Nephron (organoid): ENCODE measurements at regions not wholly inside any gene's neighbourhood (a gene's known extent, or its start where the extent isn't known, plus 50 kb on each side); places are given as distances from the start of the nearest gene placed in this dataset.

Experiments used
- H3K27ac Mint-ChIP-seq, 3 experiments: 2 replicates each; pipeline ENCODE4 v1.8.0; 2020; ENCODE audit warnings: mixed read lengths in 3 of 3, mild to moderate bottlenecking in 2 of 3, moderate library complexity in 1 of 3
- H3K27me3 Mint-ChIP-seq: 2 replicates; pipeline ENCODE4 v1.8.0; 2021; ENCODE audit warnings: low read depth, mild to moderate bottlenecking, moderate library complexity, mixed read lengths
- H3K36me3 Mint-ChIP-seq: 2 replicates; pipeline ENCODE4 v1.8.0; 2020; ENCODE audit warnings: low read depth, mixed read lengths
- H3K4me1 Mint-ChIP-seq: 2 replicates; pipeline ENCODE4 v1.8.0; 2020; ENCODE audit warnings: mixed read lengths
- H3K4me3 Mint-ChIP-seq, 3 experiments: 2 replicates each; pipeline ENCODE4 v1.8.0; 2020; ENCODE audit warnings: mild to moderate bottlenecking in 3 of 3, mixed read lengths in 3 of 3, moderate library complexity in 2 of 3
- H3K9me3 Mint-ChIP-seq: 2 replicates; pipeline ENCODE4 v1.8.0; 2020; ENCODE audit warnings: mixed read lengths
- CTCF ChIP-seq, 3 experiments: fragments of 200-600 bp; sonication (generic); IDR thresholded peaks; one replicate each; pipeline ENCODE4 v1.5.0; 2021; ENCODE audit warnings: antibody characterized with exemption in 3 of 3; ENCODE audit not compliant: unreplicated experiment in 3 of 3

GRCh38 chr2:180370511-180371205, 363.6 kb upstream of the CWC22 start:
- H3K9me3 Mint-ChIP-seq = no peaks in the 10 kb centered on the region
- peak overlapping the region; percentile 22 to 76 (median 59) for H3K27ac Mint-ChIP-seq
- H3K36me3 Mint-ChIP-seq = no peaks in the 10 kb centered on the region
- H3K4me1 Mint-ChIP-seq = peaks cover 66% of the 10 kb centered on the region
- no peak for TF ChIP-seq CTCF (IDR thresholded peaks at IDR 0.05; ENCODE audit: unreplicated experiment in 3 of 3)
- H3K27me3 Mint-ChIP-seq = no peaks in the 10 kb centered on the region
- peak overlapping the region in 1 of 3 experiments; percentile 4 for H3K4me3 Mint-ChIP-seq

GRCh38 chr2:180368881-180369280, 361.8 kb upstream of the CWC22 start:
- H3K4me1 Mint-ChIP-seq = peaks cover 72% of the 10 kb centered on the region
- peak overlapping the region in 1 of 3 experiments; percentile 4 for H3K4me3 Mint-ChIP-seq
- H3K27ac Mint-ChIP-seq = peak overlapping the region; percentile 52 to 67 (median 66)
- H3K36me3 Mint-ChIP-seq = no peaks in the 10 kb centered on the region
- no peak for TF ChIP-seq CTCF (IDR thresholded peaks at IDR 0.05; ENCODE audit: unreplicated experiment in 3 of 3)
- no peaks in the 10 kb centered on the region for H3K27me3 Mint-ChIP-seq
- peaks cover 2% of the 10 kb centered on the region for H3K9me3 Mint-ChIP-seq

GRCh38 chr2:180367815-180368214, 360.7 kb upstream of the CWC22 start:
- peak overlapping the region in 2 of 3 experiments; percentile 11 to 67 for H3K27ac Mint-ChIP-seq
- H3K9me3 Mint-ChIP-seq = peaks cover 2% of the 10 kb centered on the region
- H3K36me3 Mint-ChIP-seq = no peaks in the 10 kb centered on the region
- H3K27me3 Mint-ChIP-seq = no peaks in the 10 kb centered on the region
- TF ChIP-seq CTCF (IDR thresholded peaks at IDR 0.05; ENCODE audit: unreplicated experiment in 3 of 3) = no peak
- H3K4me3 Mint-ChIP-seq = no peak overlapping the region
- H3K4me1 Mint-ChIP-seq = peaks cover 72% of the 10 kb centered on the region

GRCh38 chr2:180366481-180366880, 359.4 kb upstream of the CWC22 start:
- Mint-ChIP-seq H3K27ac (peak overlapping the region in 1 of 3 experiments; percentile 19), H3K4me3 (no peak overlapping the region), H3K27me3 (no peaks in the 10 kb centered on the region), H3K36me3 (no peaks in the 10 kb centered on the region), H3K9me3 (peaks cover 2% of the 10 kb centered on the region), H3K4me1 (peaks cover 62% of the 10 kb centered on the region)
- no peak for TF ChIP-seq CTCF (IDR thresholded peaks at IDR 0.05; ENCODE audit: unreplicated experiment in 3 of 3)

GRCh38 chr2:180364719-180365118, 357.6 kb upstream of the CWC22 start:
- peaks cover 2% of the 10 kb centered on the region for H3K27me3 Mint-ChIP-seq
- H3K4me3 Mint-ChIP-seq = no peak overlapping the region
- peak overlapping the region in 2 of 3 experiments; percentile 21 to 35 for H3K27ac Mint-ChIP-seq
- no peaks in the 10 kb centered on the region for H3K36me3 Mint-ChIP-seq
- peaks cover 2% of the 10 kb centered on the region for H3K9me3 Mint-ChIP-seq
- peaks cover 57% of the 10 kb centered on the region for H3K4me1 Mint-ChIP-seq
- TF ChIP-seq CTCF (IDR thresholded peaks at IDR 0.05; ENCODE audit: unreplicated experiment in 3 of 3) = no peak

GRCh38 chr2:180360283-180360618, 353.2 kb upstream of the CWC22 start:
- peaks cover 3% of the 10 kb centered on the region for H3K27me3 Mint-ChIP-seq
- H3K9me3 Mint-ChIP-seq = peaks cover 9% of the 10 kb centered on the region
- H3K27ac Mint-ChIP-seq = no peak overlapping the region
- H3K36me3 Mint-ChIP-seq = no peaks in the 10 kb centered on the region
- H3K4me3 Mint-ChIP-seq = no peak overlapping the region
- no peak for TF ChIP-seq CTCF (IDR thresholded peaks at IDR 0.05; ENCODE audit: unreplicated experiment in 3 of 3)
- peaks cover 16% of the 10 kb centered on the region for H3K4me1 Mint-ChIP-seq
